K562 (cell line): ENCODE measurements at regions not wholly inside any gene's neighbourhood (a gene's known extent, or its start where the extent isn't known, plus 50 kb on each side); places are given as distances from the start of the nearest gene placed in this dataset.

Experiments
- ATAC-seq: fragments of 200-7000 bp; cut with Tn5 transposase; 3 replicates; pipeline ENCODE4 v1.9.1; 2020; ENCODE audit warnings: moderate library complexity
- BruUV-seq: library from RNA; stranded (reverse); fragments of 400-500 nt; replicated peaks from 2 replicates; lab custom pipeline; 2021; lab: Mats Ljungman, UMichigan
- CTCF ChIA-PET: fragments of 300-600 bp; formaldehyde crosslinking; extraction: SDS; loops from one replicate; lab custom pipeline; 2021; ENCODE audit warnings: low intra/inter-chr PET ratio; lab: Yijun Ruan, JAX
- POLR2A ChIA-PET: fragments of 300-600, 350-650 bp; sonication (Branson Sonifier 250); formaldehyde crosslinking; extraction: SDS; loops from one replicate; lab custom pipeline; 2021; ENCODE audit warnings: antibody characterized with exemption, inconsistent platforms; lab: Yijun Ruan, JAX
- DNase-seq, 4 experiments: peaks; one replicate each; pipeline versions ENCODE4 v3.0.0 to v3.0.0-alpha.2; 2011 to 2018; ENCODE audit warnings: low spot score in 3 of 4, mixed read lengths in 3 of 4; ENCODE audit errors: extremely low read depth in 1 of 4
- FAIRE-seq: peaks from 2 replicates; lab custom pipeline; 2011; peaks lifted over from hg19 to GRCh38; lab: Jason Lieb, UNC
- H2AFZ ChIP-seq: 2 replicates; pipeline ENCODE4 v1.6.0; 2011; ENCODE audit warnings: low read depth, low read length, control low read depth, inconsistent platforms
- H3K27ac ChIP-seq: fragments of 200-600 bp; 3 replicates; pipeline ENCODE4 v1.8.0; 2011; ENCODE audit warnings: low read depth, mild to moderate bottlenecking, control low read depth, inconsistent platforms, low read length, moderate library complexity, mixed read lengths; ENCODE audit errors: extremely low read depth
- H3K27me3 ChIP-seq, 2 experiments: fragments of 300-600 bp in 1 of 2; 2 replicates in 1 of 2; 3 replicates in 1 of 2; pipeline versions ENCODE4 v1.6.0 to v1.8.0; 2011; ENCODE audit warnings: inconsistent platforms in 2 of 2, low read length in 2 of 2, mild to moderate bottlenecking in 1 of 2, mixed read lengths in 1 of 2, moderate library complexity in 1 of 2; ENCODE audit not compliant: control insufficient read depth in 2 of 2, insufficient read depth in 2 of 2
- H3K36me3 ChIP-seq: fragments of 300-600 bp; 3 replicates; pipeline ENCODE4 v1.8.0; 2011; ENCODE audit warnings: mild to moderate bottlenecking, low read length, inconsistent platforms; ENCODE audit not compliant: control insufficient read depth, insufficient read depth
- H3K4me1 ChIP-seq, 2 experiments: fragments of 200-600 bp in 1 of 2; replicated peaks in 1 of 2; 2 replicates in 1 of 2; 3 replicates in 1 of 2; pipeline versions ENCODE4 v1.5.1 to v1.8.0; 2011; ENCODE audit warnings: inconsistent platforms in 2 of 2, low read length in 2 of 2, mild to moderate bottlenecking in 1 of 2, mixed read lengths in 1 of 2, moderate library complexity in 1 of 2; ENCODE audit not compliant: control insufficient read depth in 2 of 2, insufficient read depth in 2 of 2
- H3K4me2 ChIP-seq: 2 replicates; pipeline ENCODE4 v1.6.1; 2011; ENCODE audit warnings: low read length, control low read depth, inconsistent platforms, mixed read lengths; ENCODE audit not compliant: insufficient read depth
- H3K4me3 ChIP-seq: fragments of 200-600 bp; sonication (generic), shearing (Covaris generic); 2 replicates; pipeline ENCODE4 v1.5.1; 2016; ENCODE audit warnings: control low read depth, inconsistent platforms
- H3K79me2 ChIP-seq: fragments of 200-600 bp; 3 replicates; pipeline ENCODE4 v1.8.0; 2011; ENCODE audit warnings: low read length, inconsistent platforms; ENCODE audit not compliant: control insufficient read depth, insufficient read depth
- H3K9ac ChIP-seq, 2 experiments: 2 replicates each; pipeline versions ENCODE4 v1.6.0 to v1.6.1; 2011; ENCODE audit warnings: low read depth in 2 of 2, low read length in 2 of 2, control low read depth in 1 of 2, inconsistent platforms in 1 of 2, mild to moderate bottlenecking in 1 of 2, mixed read lengths in 1 of 2; ENCODE audit not compliant: insufficient read depth in 1 of 2
- H3K9me1 ChIP-seq: one replicate; pipeline ENCODE4 v1.6.0; 2011; ENCODE audit warnings: inconsistent platforms, mild to moderate bottlenecking, low read length, moderate library complexity; ENCODE audit not compliant: control insufficient read depth, insufficient read depth
- H3K9me3 ChIP-seq: replicated peaks from 2 replicates; pipeline ENCODE4 v1.5.1; 2011; ENCODE audit warnings: low read depth, low read length, inconsistent platforms; ENCODE audit not compliant: control insufficient read depth, insufficient read depth
- H4K20me1 ChIP-seq: replicated peaks from 2 replicates; pipeline ENCODE4 v1.6.1; 2011; ENCODE audit warnings: low read length, inconsistent platforms, mixed read lengths; ENCODE audit not compliant: control insufficient read depth, insufficient read depth
- ATF7 ChIP-seq: fragments of 450-650 bp; IDR thresholded peaks from 2 replicates; pipeline ENCODE4 v1.7.1; 2014; ENCODE audit warnings: mild to moderate bottlenecking, moderate library complexity
- BHLHE40 ChIP-seq: IDR thresholded peaks from 2 replicates; pipeline ENCODE4 v1.6.1; 2011; ENCODE audit warnings: low read length, improper control_type of control experiment
- KHSRP ChIP-seq: fragments of 450-650 bp; IDR thresholded peaks from 2 replicates; pipeline ENCODE4 v1.6.1; 2017
- NR4A1 ChIP-seq, 2 experiments: fragments of 250-450 bp in 1 of 2; fragments of 450-650 bp in 1 of 2; sonication (Bioruptor Pico) in 1 of 2; IDR thresholded peaks; 2 replicates each; pipeline versions ENCODE4 v1.4.0 to v1.6.1; 2016 to 2020; ENCODE audit warnings: mild to moderate bottlenecking in 2 of 2, missing compliant biosample characterization in 1 of 2, missing genetic modification characterization in 1 of 2, moderate library complexity in 1 of 2
- WGBS: fragments of 100-300 bp; shearing (Covaris generic); methylation state at CpG from one replicate; pipeline ENCODE4 v1.1.6; 2016; ENCODE audit warnings: low coverage, mixed read lengths; ENCODE audit not compliant: insufficient coverage; ENCODE audit errors: missing lambda C conversion rate; 5-methylcytosine and 5-hydroxymethylcytosine counted together
- in situ Hi-C: fragments of 300-500 bp; cut with MboI; formaldehyde crosslinking; loops from 4 replicates; pipeline ENCODE4 v1.15.0; 2018; ENCODE audit warnings: inconsistent platforms, mixed read lengths
- intact Hi-C: fragments of 100-400 bp; cut with micrococcal nuclease; formaldehyde crosslinking; loops from 2 replicates; pipeline ENCODE4 v1.14.2; 2022
- TF ChIP-seq, protein P1 (sequence below): sonication (generic); formaldehyde crosslinking; IDR thresholded peaks from 2 replicates; pipeline ENCODE4 v1.8.0; 2023; ENCODE audit warnings: mild to moderate bottlenecking, missing genetic modification reagents
- TF ChIP-seq, protein P2 (sequence below): sonication (generic); formaldehyde crosslinking; IDR thresholded peaks from 2 replicates; pipeline ENCODE4 v1.8.0; 2023; ENCODE audit warnings: missing genetic modification reagents, mild to moderate bottlenecking, borderline replicate concordance

DNA sequence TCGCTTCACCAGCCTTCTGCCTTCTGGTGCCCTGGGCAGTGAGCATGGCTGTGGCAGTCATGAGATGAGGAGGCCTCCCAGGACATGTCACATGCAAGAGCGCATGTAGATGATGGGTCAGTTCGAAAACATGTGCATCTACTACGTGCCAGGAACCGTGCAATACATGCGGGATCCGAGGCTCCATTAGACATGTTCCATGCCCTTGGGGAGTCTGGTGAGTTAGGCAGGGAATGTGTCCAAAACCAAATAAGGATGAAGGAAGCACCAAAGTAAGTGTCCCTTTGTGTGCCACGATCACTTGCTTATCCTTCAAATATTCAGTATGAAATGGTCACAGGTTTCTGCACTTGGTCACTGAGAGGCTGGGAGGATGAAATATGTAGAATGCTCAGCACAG, 223.3 kb downstream of the RBM19 start:
- Histone ChIP-seq H3K4me3 (no peak overlapping the region), H2AFZ (no peak overlapping the region), H3K4me2 (no peak overlapping the region), H3K27me3 (no peaks in the 10 kb centered on the region), H3K9me1 (no peaks in the 10 kb centered on the region), H3K4me1 (peaks cover 0 to 16% of the 10 kb centered on the region in 2 experiments; a peak in 3 of 5 replicates), H3K79me2 (no peaks in the 10 kb centered on the region), H3K36me3 (peaks cover 3% of the 10 kb centered on the region; the same call in 2 of the 3 replicates), H3K27ac (no peak overlapping the region), H4K20me1 (no peaks in the 10 kb centered on the region)
- ChIA-PET POLR2A (no interaction called here), CTCF (no interaction called here)
- in situ Hi-C loops (no loop called here), intact Hi-C loops (no loop called here)
- no peak for FAIRE-seq
- ATAC-seq, result no peak
- no peak for TF ChIP-seq ATF7
- TF ChIP-seq NR4A1 (CRISPR knock-in tag; IDR thresholded peaks at IDR 0.05), result no peak
- no peak for TF ChIP-seq NR4A1 (tag; IDR thresholded peaks at IDR 0.05)
- no peak for TF ChIP-seq BHLHE40
- TF ChIP-seq, protein P1, sequence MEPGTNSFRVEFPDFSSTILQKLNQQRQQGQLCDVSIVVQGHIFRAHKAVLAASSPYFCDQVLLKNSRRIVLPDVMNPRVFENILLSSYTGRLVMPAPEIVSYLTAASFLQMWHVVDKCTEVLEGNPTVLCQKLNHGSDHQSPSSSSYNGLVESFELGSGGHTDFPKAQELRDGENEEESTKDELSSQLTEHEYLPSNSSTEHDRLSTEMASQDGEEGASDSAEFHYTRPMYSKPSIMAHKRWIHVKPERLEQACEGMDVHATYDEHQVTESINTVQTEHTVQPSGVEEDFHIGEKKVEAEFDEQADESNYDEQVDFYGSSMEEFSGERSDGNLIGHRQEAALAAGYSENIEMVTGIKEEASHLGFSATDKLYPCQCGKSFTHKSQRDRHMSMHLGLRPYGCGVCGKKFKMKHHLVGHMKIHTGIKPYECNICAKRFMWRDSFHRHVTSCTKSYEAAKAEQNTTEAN (CRISPR knock-in tag), result no peak
- TF ChIP-seq, protein P2, sequence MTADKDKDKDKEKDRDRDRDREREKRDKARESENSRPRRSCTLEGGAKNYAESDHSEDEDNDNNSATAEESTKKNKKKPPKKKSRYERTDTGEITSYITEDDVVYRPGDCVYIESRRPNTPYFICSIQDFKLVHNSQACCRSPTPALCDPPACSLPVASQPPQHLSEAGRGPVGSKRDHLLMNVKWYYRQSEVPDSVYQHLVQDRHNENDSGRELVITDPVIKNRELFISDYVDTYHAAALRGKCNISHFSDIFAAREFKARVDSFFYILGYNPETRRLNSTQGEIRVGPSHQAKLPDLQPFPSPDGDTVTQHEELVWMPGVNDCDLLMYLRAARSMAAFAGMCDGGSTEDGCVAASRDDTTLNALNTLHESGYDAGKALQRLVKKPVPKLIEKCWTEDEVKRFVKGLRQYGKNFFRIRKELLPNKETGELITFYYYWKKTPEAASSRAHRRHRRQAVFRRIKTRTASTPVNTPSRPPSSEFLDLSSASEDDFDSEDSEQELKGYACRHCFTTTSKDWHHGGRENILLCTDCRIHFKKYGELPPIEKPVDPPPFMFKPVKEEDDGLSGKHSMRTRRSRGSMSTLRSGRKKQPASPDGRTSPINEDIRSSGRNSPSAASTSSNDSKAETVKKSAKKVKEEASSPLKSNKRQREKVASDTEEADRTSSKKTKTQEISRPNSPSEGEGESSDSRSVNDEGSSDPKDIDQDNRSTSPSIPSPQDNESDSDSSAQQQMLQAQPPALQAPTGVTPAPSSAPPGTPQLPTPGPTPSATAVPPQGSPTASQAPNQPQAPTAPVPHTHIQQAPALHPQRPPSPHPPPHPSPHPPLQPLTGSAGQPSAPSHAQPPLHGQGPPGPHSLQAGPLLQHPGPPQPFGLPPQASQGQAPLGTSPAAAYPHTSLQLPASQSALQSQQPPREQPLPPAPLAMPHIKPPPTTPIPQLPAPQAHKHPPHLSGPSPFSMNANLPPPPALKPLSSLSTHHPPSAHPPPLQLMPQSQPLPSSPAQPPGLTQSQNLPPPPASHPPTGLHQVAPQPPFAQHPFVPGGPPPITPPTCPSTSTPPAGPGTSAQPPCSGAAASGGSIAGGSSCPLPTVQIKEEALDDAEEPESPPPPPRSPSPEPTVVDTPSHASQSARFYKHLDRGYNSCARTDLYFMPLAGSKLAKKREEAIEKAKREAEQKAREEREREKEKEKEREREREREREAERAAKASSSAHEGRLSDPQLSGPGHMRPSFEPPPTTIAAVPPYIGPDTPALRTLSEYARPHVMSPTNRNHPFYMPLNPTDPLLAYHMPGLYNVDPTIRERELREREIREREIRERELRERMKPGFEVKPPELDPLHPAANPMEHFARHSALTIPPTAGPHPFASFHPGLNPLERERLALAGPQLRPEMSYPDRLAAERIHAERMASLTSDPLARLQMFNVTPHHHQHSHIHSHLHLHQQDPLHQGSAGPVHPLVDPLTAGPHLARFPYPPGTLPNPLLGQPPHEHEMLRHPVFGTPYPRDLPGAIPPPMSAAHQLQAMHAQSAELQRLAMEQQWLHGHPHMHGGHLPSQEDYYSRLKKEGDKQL (CRISPR knock-in tag), result peak; percentile 38; the same call in 1 of the 2 replicates
- TF ChIP-seq KHSRP, result no peak
- TF ChIP-seq, all 486 proteins: peak for 1
- 46% methylated on average over 6 of the region's 8 CpGs for WGBS
- no peaks in the 10 kb centered on the region for H3K9me3 ChIP-seq
- BruUV-seq, result no TSS peak
- H3K9ac ChIP-seq, result no peak overlapping the region
- DNase-seq, result no peak
